CMK (cell line): ENCODE measurements at regions not wholly inside any gene's neighbourhood (a gene's known extent, or its start where the extent isn't known, plus 50 kb on each side); places are given as distances from the start of the nearest gene placed in this dataset.
A peak's percentile ranks its signal among the peaks of the same experiment; 100 is the strongest.
"Not testable (repeated sequence)": the region's sequence is repeated elsewhere in the genome, so short reads cannot be mapped to it uniquely, and the experiment has no call there.

Source experiments
- DNase-seq: peaks from one replicate; pipeline ENCODE4 v3.0.0-alpha.2; 2010; ENCODE audit warnings: low read depth

GRCh38 chr13:109939180-109939579 is 152.8 kb upstream of the IRS2 start:
- no peak for DNase-seq

GRCh38 chr13:109938255-109938936 is 152.0 kb upstream of the IRS2 start:
- no peak for DNase-seq

GRCh38 chr13:109934520-109934919 is 148.1 kb upstream of the IRS2 start:
- not testable (repeated sequence) for DNase-seq

- no peak for DNase-seq
These were observed 147.1 kb upstream of the IRS2 start for GRCh38 chr13:109933476-109933875.

GRCh38 chr13:109924376-109924775 is 138.0 kb upstream of the IRS2 start:
- DNase-seq: no peak

- DNase-seq: no peak
These were observed 136.1 kb upstream of the IRS2 start for GRCh38 chr13:109922518-109922917.

GRCh38 chr13:109919715-109920375 is 133.5 kb upstream of the IRS2 start:
- no peak for DNase-seq

- no peak for DNase-seq
These were observed 131.9 kb upstream of the IRS2 start for GRCh38 chr13:109918179-109918711.

GRCh38 chr13:109917422-109917821 is 131.0 kb upstream of the IRS2 start:
- no peak for DNase-seq

- no peak for DNase-seq
These were observed 127.6 kb upstream of the IRS2 start for GRCh38 chr13:109913936-109914510.

- DNase-seq: no peak
These were observed 126.8 kb upstream of the IRS2 start for GRCh38 chr13:109913186-109913585.

- no peak for DNase-seq
These were observed 123.8 kb upstream of the IRS2 start for GRCh38 chr13:109910194-109910593.

- DNase-seq: no peak
These were observed 120.6 kb upstream of the IRS2 start for GRCh38 chr13:109906976-109907375.

GRCh38 chr13:109904218-109904617 is 117.8 kb upstream of the IRS2 start:
- no peak for DNase-seq

GRCh38 chr13:109900741-109901140 is 114.4 kb upstream of the IRS2 start:
- no peak for DNase-seq

- peak; percentile 20 for DNase-seq
These were observed 113.9 kb upstream of the IRS2 start for GRCh38 chr13:109900320-109900719.

- no peak for DNase-seq
These were observed 113.4 kb upstream of the IRS2 start for GRCh38 chr13:109899748-109900147.

GRCh38 chr13:109899316-109899715 is 112.9 kb upstream of the IRS2 start:
- no peak for DNase-seq

- no peak for DNase-seq
These were observed 111.7 kb upstream of the IRS2 start for GRCh38 chr13:109897988-109898624.

- DNase-seq: no peak
These were observed 105.7 kb upstream of the IRS2 start for GRCh38 chr13:109892101-109892500.

- DNase-seq: no peak
These were observed 98.9 kb upstream of the IRS2 start for GRCh38 chr13:109885235-109885634.

- no peak for DNase-seq
These were observed 98.1 kb upstream of the IRS2 start for GRCh38 chr13:109884462-109884861.
